KMS-11 (cell line): ENCODE measurements at regions not wholly inside any gene's neighbourhood (a gene's known extent, or its start where the extent isn't known, plus 50 kb on each side); places are given as distances from the start of the nearest gene placed in this dataset.

ENCODE experiments used
- H2AFZ ChIP-seq: fragments of 200-600 bp; sonication (generic); 2 replicates; pipeline ENCODE4 v1.6.1; 2016; ENCODE audit warnings: antibody characterized with exemption, mixed run types, low read depth
- H3K27ac ChIP-seq: fragments of 200-600 bp; sonication (generic); 2 replicates; pipeline ENCODE4 v1.6.1; 2016; ENCODE audit warnings: mild to moderate bottlenecking, mixed run types
- H3K27me3 ChIP-seq: fragments of 200-600 bp; sonication (generic); 2 replicates; pipeline ENCODE4 v1.6.1; 2017; ENCODE audit warnings: mild to moderate bottlenecking, low read depth, mixed run types, moderate library complexity; ENCODE audit not compliant: insufficient read depth
- H3K36me3 ChIP-seq: fragments of 200-600 bp; sonication (generic); 2 replicates; pipeline ENCODE4 v1.6.1; 2017; ENCODE audit warnings: mild to moderate bottlenecking, mixed run types; ENCODE audit not compliant: insufficient read depth
- H3K4me1 ChIP-seq: fragments of 200-600 bp; sonication (generic); 2 replicates; pipeline ENCODE4 v1.6.1; 2016; ENCODE audit warnings: mild to moderate bottlenecking, low read depth, mixed run types; ENCODE audit not compliant: poor library complexity, severe bottlenecking
- H3K4me2 ChIP-seq: fragments of 200-600 bp; sonication (generic); 2 replicates; pipeline ENCODE4 v1.7.0; 2016; ENCODE audit warnings: mild to moderate bottlenecking, mixed run types
- H3K4me3 ChIP-seq: fragments of 200-600 bp; sonication (generic); IDR thresholded peaks from 2 replicates; pipeline ENCODE4 v1.6.1; 2017; ENCODE audit warnings: low read depth, low read length, mixed read lengths; ENCODE audit not compliant: insufficient read depth
- H3K79me2 ChIP-seq: fragments of 200-600 bp; sonication (generic); 2 replicates; pipeline ENCODE4 v1.6.1; 2016; ENCODE audit warnings: low read depth, mixed run types; ENCODE audit not compliant: insufficient read depth
- H3K9ac ChIP-seq: fragments of 200-600 bp; sonication (generic); 2 replicates; pipeline ENCODE4 v1.6.1; 2016; ENCODE audit warnings: mild to moderate bottlenecking, mixed run types
- H4K20me1 ChIP-seq: fragments of 200-600 bp; sonication (generic); 2 replicates; pipeline ENCODE4 v1.6.1; 2016; ENCODE audit warnings: mild to moderate bottlenecking, mixed run types; ENCODE audit not compliant: insufficient read depth
- TF ChIP-seq, protein P1 (sequence below): fragments of 200-600 bp; sonication (generic); conservative IDR thresholded peaks from 2 replicates; pipeline ENCODE4 v1.6.1; 2017; ENCODE audit warnings: low read depth, mild to moderate bottlenecking, antibody characterized with exemption, low read length, moderate library complexity, mixed read lengths

DNA sequence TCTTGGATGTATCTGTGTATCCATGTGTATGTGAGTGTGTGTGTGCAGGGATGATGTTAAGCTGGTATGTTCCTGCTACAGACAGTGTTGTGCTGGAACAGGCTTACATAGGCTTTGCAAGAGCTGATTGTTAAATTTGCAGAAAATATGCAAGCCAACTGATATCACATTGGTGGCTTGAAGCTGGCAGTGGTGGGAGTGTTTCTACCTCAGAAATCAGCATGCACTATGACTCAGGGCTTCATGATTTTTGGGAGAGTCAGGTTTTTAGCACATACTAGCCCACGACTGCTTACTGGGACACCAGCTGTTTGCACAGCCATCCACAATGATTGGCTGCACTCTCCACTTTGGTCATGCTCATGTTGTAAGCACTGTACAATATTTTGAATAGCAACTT, 261.8 kb downstream of the DHX15 start:
- Histone ChIP-seq H3K4me2 (no peak overlapping the region), H3K4me3 (no peak overlapping the region), H3K27ac (no peak overlapping the region), H4K20me1 (no peaks in the 10 kb centered on the region), H2AFZ (no peak overlapping the region), H3K4me1 (no peaks in the 10 kb centered on the region), H3K36me3 (no peaks in the 10 kb centered on the region), H3K79me2 (no peaks in the 10 kb centered on the region), H3K27me3 (no peaks in the 10 kb centered on the region), H3K9ac (no peak overlapping the region)
- TF ChIP-seq, protein P1, sequence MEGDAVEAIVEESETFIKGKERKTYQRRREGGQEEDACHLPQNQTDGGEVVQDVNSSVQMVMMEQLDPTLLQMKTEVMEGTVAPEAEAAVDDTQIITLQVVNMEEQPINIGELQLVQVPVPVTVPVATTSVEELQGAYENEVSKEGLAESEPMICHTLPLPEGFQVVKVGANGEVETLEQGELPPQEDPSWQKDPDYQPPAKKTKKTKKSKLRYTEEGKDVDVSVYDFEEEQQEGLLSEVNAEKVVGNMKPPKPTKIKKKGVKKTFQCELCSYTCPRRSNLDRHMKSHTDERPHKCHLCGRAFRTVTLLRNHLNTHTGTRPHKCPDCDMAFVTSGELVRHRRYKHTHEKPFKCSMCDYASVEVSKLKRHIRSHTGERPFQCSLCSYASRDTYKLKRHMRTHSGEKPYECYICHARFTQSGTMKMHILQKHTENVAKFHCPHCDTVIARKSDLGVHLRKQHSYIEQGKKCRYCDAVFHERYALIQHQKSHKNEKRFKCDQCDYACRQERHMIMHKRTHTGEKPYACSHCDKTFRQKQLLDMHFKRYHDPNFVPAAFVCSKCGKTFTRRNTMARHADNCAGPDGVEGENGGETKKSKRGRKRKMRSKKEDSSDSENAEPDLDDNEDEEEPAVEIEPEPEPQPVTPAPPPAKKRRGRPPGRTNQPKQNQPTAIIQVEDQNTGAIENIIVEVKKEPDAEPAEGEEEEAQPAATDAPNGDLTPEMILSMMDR, result no peak

DNA sequence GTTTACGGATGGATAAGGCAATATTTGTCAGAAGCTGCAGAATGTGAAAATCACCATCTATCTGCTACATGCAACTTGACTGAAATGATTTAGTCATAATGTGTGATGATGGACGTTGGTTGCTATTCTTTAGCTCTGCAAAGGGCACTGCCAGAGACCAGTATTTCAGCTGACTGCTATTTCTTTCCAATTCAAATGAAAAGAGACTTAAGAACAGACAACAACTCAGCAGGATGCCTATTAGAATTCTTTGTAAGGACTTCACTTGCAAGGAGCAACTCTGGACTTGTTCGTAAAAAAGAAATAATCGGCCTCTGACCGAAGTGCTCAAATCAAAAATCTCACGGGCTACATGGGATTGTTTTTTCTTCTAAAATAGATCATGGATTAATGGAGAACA, 262.7 kb downstream of the DHX15 start:
- Histone ChIP-seq H3K4me2 (no peak overlapping the region), H3K79me2 (no peaks in the 10 kb centered on the region), H3K27ac (no peak overlapping the region), H3K4me1 (no peaks in the 10 kb centered on the region), H3K36me3 (no peaks in the 10 kb centered on the region), H2AFZ (no peak overlapping the region), H3K27me3 (no peaks in the 10 kb centered on the region), H4K20me1 (no peaks in the 10 kb centered on the region), H3K9ac (no peak overlapping the region), H3K4me3 (no peak overlapping the region)
- TF ChIP-seq, protein P1, result no peak

DNA sequence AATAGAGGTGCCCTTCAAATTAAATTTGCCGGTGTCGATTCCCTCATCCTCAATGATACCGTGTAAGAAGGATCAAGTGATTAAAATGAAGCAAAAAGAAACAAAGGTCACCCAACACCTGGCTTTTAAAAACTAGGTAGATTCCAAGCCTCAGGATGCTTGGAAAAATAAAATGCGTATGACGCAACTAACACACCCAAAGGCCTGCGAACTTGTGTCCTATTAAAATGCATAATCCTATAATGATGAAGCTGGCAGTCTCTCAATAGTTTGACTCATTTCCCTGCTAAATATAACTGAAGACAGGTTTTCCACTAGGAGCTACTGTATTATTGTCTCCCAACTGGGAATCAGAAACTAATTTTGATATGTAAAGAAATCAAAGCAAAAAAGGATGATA, 263.2 kb downstream of the DHX15 start:
- H3K4me1 ChIP-seq, result no peaks in the 10 kb centered on the region

DNA sequence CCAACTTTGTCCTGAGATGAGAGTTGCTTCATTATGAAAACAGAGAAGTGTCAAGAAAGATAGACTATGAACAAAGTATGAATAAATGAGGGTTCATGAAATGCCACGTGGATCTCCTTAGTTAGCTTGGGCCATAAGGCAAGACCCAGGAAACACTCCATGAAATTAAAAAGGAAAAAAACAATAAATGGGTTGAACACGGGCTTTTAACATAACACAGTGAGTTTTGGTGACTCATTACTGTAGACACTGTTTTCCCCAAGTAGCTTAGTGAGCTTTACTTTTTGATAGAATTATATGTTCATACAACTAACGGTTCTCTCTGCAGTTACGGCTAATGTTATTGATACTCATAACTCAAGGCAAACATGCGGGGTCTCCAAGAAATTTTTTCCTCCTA, 265.0 kb downstream of the DHX15 start:
- H3K4me3 ChIP-seq, result no peak overlapping the region
- no peak overlapping the region for H2AFZ ChIP-seq
- no peak overlapping the region for H3K27ac ChIP-seq
- H3K36me3 ChIP-seq, result no peaks in the 10 kb centered on the region
- no peaks in the 10 kb centered on the region for H3K79me2 ChIP-seq
- no peaks in the 10 kb centered on the region for H4K20me1 ChIP-seq
- TF ChIP-seq, protein P1, result no peak
- H3K27me3 ChIP-seq, result no peaks in the 10 kb centered on the region
- H3K4me1 ChIP-seq, result no peaks in the 10 kb centered on the region
- H3K9ac ChIP-seq, result no peak overlapping the region
- H3K4me2 ChIP-seq, result no peak overlapping the region

More for the DNA sequence above, 263.2 kb downstream of the DHX15 start:
- Histone ChIP-seq H4K20me1 (no peaks in the 10 kb centered on the region), H3K4me3 (no peak overlapping the region), H3K27me3 (no peaks in the 10 kb centered on the region), H3K79me2 (no peaks in the 10 kb centered on the region), H3K36me3 (no peaks in the 10 kb centered on the region), H3K4me2 (no peak overlapping the region), H3K27ac (no peak overlapping the region), H3K9ac (no peak overlapping the region), H2AFZ (no peak overlapping the region)
- TF ChIP-seq, protein P1, result no peak

DNA sequence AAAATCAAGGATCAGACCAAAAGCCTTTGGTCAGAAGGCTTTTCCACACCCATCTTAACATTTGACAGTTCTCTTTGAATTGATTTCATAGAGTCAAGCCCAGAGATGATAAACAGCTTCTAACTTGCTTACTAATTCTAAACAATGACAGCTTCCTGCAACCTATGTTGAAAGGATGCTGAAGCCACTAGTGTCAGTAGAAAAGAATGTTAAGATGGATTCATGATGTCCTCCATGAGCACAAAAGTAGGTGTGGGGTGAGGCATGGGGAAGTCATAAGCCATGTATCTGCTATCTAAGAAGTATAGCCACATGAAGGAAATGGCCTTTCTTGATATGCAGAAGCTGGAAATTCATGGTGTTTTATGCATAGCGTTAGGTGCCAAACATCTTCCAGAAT, 269.3 kb downstream of the DHX15 start:
- H3K4me1 ChIP-seq, result no peaks in the 10 kb centered on the region
- no peak overlapping the region for H3K4me3 ChIP-seq
- H3K79me2 ChIP-seq, result no peaks in the 10 kb centered on the region
- no peaks in the 10 kb centered on the region for H3K36me3 ChIP-seq
- H3K4me2 ChIP-seq, result no peak overlapping the region
- no peaks in the 10 kb centered on the region for H3K27me3 ChIP-seq
- H3K9ac ChIP-seq, result no peak overlapping the region
- H4K20me1 ChIP-seq, result no peaks in the 10 kb centered on the region
- TF ChIP-seq, protein P1, result no peak
- H3K27ac ChIP-seq, result no peak overlapping the region
- H2AFZ ChIP-seq, result no peak overlapping the region
